ENCODE measurements at regions not wholly inside any gene's neighbourhood (a gene's known extent, or its start where the extent isn't known, plus 50 kb on each side); places are given as distances from the start of the nearest gene placed in this dataset.

DNA sequence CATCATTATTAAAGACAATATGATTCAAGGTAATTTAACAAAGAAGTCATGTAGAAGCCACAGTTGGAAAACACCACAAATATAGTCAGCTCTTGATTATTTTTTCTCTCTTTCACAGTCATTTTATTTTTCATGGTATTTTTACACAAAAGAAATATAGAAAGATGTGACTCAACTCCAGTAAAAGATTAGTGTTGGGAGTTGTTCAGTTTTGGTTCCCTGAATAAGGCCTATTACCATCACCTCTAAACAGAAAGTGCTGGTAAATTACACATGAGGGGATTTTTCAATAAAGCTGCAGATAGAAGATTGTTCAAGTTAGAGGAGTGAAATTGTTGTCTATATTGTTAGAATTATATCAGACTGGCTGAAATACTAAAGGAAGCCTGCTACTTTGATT, 107.0 kb downstream of the DDIT4L start:
- DNase-seq = no peak

GRCh38 chr4:100082852-100083251, 107.4 kb downstream of the DDIT4L start:
- no peak for DNase-seq

DNA sequence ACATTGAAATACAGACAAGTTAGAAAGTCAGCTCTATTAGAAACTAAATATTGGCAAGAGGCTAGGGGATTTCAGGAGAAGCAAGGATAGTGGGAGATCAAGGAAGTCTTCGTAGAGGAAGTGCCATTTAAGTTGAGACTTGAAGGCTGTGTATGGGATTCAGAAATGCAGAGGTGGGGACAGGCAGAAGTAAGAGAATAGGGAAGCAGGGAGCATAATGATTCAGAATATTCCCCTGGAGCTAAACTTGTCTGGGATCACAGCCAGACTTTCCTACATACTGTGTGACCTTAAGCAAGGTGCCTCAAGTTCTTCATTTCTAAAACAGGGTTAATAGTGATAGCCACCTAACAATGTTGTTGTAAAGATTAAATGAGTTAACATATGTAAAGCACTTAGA, 108.8 kb downstream of the DDIT4L start:
- no peak for DNase-seq

- no peak for DNase-seq
These were observed 111.0 kb downstream of the DDIT4L start for GRCh38 chr4:100079264-100079663.

DNA sequence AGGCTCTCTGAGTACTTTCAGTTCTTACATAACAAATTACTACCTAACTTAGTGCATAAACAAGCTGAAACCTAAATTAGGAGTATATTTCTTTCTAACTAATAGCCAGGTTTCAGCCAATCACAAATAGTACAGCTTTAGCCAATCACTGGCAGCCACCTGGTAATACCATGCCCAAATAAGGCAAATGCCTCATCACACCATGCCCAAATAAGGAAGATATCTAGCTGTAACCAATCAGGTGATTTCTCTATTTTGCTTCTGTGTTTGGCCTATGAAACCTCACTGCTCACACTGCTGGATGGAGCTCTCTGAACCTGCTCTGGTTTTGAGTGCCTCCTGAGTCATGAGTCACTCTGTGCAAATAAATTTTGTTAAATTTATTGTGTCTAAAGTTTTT, 113.5 kb downstream of the DDIT4L start:
- no peak for DNase-seq

DNA sequence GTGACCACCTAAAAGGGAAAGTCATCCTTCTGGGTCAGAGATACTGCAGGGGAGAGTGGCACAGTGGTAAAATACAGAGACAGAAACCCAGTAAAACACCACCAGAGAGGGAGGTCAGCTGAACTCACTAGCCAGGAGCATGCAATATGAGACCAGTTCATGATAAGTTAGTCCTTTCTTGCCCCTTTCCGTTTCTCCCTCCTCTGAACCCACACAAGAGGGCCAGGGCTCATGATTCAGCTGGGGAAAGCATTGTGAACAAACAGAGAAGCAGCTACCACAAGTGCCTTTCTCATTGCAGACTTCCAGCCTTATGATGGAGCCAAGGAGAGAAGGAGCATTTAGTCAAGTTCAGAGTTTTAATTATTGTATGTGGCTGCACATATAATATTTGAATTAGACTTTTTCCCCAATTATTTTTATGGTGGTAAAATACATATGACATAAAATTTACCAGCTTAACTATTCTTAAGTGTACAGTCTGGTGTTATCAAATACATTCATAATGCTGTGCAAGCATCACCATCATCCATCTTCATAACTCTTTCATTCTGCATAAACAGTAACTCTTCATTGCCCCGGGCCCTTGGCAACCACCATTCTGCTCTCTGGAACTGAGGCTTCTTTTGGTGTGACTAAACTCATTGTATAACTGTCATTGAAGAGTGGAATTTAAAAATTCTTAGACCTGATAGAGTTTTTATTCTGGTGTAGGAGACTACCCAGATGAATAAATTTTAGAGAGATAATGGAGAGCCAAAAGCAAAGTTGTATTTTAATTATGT, 114.6 kb downstream of the DDIT4L start:
- no peak for DNase-seq

GRCh38 chr4:100075056-100075455, 115.2 kb downstream of the DDIT4L start:
- peak; percentile 22 for DNase-seq

GRCh38 chr4:100071506-100071905, 118.8 kb downstream of the DDIT4L start:
- DNase-seq = no peak

GRCh38 chr4:100070868-100071267, 119.4 kb downstream of the DDIT4L start:
- no peak for DNase-seq

- DNase-seq = no peak
These were observed 119.1 kb upstream of the H2AZ1 start for GRCh38 chr4:100069207-100069606.

DNA sequence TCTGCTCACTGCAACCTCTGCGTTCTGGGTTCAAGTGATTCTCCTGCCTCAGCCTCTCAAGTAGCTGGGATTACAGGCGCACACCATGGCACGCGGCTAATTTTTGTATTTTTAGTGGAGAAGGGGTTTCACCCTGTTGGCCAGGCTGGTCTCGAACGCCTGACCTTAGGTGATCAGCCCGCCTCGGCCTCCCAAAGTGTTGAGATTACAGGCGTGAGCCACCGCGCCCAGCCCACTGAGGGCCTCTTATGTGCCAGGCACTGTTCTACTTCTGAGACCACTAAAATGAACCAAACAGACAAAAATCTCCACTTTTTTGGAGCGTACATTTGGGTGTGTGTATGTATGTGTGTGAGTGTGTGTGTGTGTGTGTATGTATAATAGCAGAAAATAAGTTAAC, 117.2 kb upstream of the H2AZ1 start:
- no peak for DNase-seq

- DNase-seq = no peak
These were observed 113.3 kb upstream of the H2AZ1 start for GRCh38 chr4:100063355-100063754.

DNA sequence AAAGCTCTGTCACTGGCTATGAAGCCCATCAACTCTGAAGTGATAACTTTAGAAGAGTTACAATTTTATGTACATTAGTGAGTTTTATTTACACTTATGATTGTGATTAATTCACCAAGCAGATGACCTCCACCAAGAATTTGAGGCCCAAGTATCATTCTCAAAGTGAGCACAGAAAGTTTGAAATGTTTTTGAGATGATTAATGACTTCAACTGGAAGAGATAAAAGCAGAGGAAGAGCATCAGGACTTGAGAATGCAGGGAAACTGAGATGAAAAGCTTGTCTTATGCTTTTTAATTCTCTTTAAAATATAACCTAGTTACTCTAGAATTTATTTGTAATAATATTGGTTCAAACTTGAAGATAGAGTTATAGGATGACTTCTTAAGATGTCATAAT, 112.8 kb upstream of the H2AZ1 start:
- DNase-seq = peak; percentile 64

DNA sequence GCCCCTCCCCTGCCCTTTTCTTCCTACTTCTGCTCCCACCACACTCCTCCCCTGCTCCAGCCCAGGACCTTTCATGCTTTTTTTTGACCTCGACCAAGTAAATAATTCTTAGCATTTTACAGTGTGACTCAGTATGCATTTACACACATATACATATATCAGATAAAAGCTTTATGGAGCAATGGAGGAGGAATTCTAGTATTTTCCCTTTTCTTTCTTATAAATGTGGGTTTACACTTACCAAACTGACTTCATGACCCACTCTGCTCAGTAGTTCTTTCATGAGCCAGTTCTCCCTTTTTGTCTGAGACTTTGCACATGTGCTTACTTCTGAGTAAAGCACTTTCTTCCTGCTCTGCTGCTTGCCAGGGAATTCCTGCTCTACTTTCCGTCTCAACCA, 111.8 kb upstream of the H2AZ1 start:
- peak; percentile 45 for DNase-seq

DNA sequence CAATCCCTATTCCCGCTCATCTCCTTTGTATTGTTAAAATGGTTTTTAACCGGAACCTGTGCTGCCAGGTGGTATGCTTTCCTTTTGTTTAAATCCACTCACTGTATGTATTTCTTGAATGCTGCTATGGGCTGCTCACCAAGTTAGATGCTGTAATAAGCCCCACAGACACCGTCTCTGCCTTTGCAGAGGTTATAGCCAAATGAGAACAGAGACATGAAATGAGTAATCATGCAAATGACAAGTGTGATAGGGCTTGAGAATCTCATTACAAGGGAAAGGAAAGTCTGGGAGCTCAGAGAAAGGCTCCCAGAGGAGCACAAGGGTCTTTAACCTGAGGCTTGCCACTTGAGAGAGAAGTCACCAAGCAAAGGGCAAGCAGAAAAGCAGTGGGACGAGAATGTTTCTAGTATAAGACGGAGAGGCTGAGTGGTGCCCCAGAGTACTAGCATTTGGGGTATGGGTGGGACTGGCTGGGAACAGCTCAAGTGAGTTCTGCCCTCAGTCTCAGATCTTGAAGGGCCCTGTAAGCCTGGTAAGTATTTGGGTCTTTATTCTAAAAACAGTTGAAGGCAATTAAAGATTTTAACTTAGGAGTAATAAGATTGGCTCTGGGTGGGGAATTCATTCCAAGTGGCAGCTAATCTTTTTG, 110.8 kb upstream of the H2AZ1 start:
- DNase-seq = no peak

- no peak for DNase-seq
These were observed 109.4 kb upstream of the H2AZ1 start for GRCh38 chr4:100059467-100059866.

DNA sequence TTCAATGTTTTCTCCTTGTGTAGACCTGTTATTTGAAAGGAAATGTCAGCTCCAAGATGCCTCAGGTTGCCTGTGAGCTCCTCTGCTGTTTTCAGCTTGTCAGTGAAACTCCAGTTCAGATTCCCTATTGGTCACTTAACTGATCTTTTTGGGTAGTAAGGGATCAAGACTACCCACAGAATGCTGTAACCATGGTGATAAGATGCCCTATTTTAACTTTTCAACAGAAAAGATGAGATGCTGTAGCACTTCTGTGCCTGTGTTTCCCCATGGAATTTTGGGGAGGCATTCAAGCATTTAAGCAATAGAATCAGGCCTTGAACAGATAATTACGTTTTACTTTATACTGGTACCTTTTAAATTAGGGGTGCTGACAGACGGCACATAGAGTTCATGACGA, 106.6 kb upstream of the H2AZ1 start:
- DNase-seq = no peak

- DNase-seq = no peak
These were observed 104.0 kb upstream of the H2AZ1 start for GRCh38 chr4:100054071-100054470.

DNA sequence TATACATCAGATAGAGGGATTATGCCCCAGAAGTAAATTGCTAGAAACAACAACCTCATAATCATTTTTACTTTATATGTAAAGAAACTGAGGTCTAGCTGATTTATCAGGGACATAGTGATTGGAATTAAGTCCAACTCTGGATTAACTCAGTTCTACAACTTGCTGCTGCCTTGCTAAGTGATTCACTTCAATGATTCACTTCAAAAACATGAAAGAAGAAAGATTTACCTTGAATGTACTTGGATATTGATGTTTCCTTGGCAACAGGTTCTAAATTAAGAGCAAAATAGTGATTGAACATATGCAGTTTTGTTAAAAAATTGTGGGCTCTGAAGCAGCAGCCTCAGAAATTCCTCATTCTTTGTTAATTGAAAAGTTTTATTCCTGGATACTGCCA, 99.8 kb upstream of the H2AZ1 start:
- no peak for DNase-seq

DNA sequence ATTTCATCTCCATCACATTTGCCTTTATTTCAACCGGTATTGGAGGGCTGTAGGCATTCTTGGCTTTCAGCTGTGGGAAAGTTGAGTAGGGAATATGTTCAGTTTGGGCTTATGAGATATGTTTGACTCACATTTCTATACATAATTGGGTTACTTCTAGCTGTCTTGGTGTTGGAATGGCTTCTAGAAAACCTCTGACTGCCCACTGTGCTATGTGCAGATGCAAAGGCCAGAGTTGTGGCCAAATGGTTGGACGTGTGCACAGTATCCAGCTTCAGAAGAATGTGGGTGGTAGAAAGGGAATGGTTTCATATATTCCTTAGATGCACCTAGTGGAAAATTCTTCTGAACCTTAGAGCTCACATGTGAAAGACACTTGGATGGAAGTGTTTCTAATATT, 92.6 kb upstream of the H2AZ1 start:
- DNase-seq = no peak

GRCh38 chr4:100042235-100042634, 92.2 kb upstream of the H2AZ1 start:
- no peak for DNase-seq

DNA sequence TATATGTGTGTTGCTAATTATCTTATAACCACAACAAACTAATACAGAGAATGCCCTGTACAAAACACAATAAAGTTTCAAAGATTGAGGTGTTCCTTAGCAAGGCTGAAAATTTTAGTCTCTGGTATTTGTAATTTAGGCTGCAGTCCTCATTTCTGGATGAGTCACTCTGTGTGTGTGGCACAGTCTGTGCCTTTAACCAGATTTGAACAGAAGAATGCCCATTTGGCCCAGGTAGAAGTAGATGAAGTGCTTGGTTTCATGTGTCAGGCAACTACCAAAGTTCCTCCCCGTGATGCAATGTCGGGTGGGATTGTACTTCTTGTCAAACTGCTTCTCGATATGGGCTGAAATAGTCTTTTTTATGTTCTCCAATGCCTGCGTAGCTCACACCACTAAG, 91.6 kb upstream of the H2AZ1 start:
- DNase-seq = no peak

- DNase-seq = no peak
These were observed 84.1 kb upstream of the H2AZ1 start for GRCh38 chr4:100034023-100034664.

- no peak for DNase-seq
These were observed 76.0 kb upstream of the H2AZ1 start for GRCh38 chr4:100026066-100026465.

Data from fibroblast of skin of back (primary cell).